ENCODE measurements at regions not wholly inside any gene's neighbourhood (a gene's known extent, or its start where the extent isn't known, plus 50 kb on each side); places are given as distances from the start of the nearest gene placed in this dataset.

DNA sequence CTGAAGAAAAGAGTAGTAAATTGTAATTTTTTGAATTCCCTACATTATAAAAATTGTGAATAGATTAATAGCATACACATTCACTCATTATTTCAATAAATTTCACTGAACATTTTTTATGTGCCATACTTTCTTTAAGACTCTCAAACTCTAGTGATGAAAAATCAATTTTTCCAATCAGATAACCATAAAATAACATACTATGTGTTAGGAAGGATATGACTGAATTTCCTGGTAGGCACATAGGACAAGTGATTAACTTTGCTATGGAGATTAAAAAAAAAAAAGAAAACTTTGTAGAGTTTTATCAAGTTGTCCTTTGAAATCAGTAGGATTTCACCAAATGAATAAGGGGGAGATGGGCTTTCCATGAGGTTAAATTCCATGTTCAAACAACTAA lies 1597.3 kb upstream of the LRRTM3 start:
- Mint-ChIP-seq H3K27me3 (no peaks in the 10 kb centered on the region), H3K27ac (no peak overlapping the region), H3K9me3 (peaks cover 6% of the 10 kb centered on the region), H3K4me1 (no peaks in the 10 kb centered on the region), H3K36me3 (no peaks in the 10 kb centered on the region), H3K4me3 (no peak overlapping the region)
- DNase-seq (ENCODE audit: low spot score in 2 of 2) = no peak
- no peak for ATAC-seq (ENCODE audit: low read depth)

DNA sequence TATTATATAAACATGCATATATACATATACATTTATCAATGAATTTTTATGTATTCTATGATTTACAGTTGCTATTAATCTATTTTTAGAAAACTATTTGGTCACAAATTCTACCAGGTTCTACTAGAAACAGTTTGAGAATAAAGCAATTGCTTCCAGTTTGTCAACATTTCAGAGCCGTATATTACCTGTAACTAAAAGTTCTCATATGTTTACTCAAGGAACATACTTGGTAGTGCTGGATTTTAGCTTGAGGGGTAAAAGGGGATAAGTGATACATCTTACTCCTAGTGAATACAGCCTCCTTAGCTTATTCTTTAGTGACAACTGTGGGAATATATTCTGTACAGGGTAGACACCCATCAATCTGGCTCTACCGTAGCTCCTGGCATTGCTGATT lies 1590.5 kb upstream of the LRRTM3 start:
- DNase-seq (ENCODE audit: low spot score in 2 of 2) (no peak), ATAC-seq (ENCODE audit: low read depth) (no peak)
- H3K27me3 Mint-ChIP-seq = no peaks in the 10 kb centered on the region
- no peaks in the 10 kb centered on the region for H3K4me1 Mint-ChIP-seq
- no peaks in the 10 kb centered on the region for H3K9me3 Mint-ChIP-seq
- no peaks in the 10 kb centered on the region for H3K36me3 Mint-ChIP-seq
- H3K4me3 Mint-ChIP-seq = no peak overlapping the region
- H3K27ac Mint-ChIP-seq = no peak overlapping the region

DNA sequence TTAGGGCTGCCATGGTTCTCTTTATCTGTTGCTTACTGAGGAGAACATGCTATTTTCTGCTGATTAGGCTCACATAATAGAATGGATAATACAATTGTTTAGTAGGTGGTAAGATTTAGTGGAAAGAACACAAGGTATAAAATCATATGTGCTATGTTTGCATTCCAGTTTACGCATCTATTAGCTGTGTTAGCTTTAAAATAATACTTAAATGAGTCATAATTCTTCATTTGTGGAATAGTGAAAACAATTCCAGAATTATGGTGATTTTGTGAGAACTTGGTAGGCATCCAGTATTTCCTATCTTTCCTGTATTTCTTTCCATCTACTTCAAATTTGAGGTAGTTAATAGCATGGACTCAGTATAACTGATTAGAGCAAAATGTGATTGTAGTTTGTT lies 1585.5 kb upstream of the LRRTM3 start:
- Mint-ChIP-seq H3K9me3 (no peaks in the 10 kb centered on the region), H3K4me3 (no peak overlapping the region), H3K36me3 (no peaks in the 10 kb centered on the region), H3K27me3 (no peaks in the 10 kb centered on the region), H3K4me1 (no peaks in the 10 kb centered on the region), H3K27ac (no peak overlapping the region)
- DNase-seq (ENCODE audit: low spot score in 2 of 2) (no peak), ATAC-seq (ENCODE audit: low read depth) (no peak)

DNA sequence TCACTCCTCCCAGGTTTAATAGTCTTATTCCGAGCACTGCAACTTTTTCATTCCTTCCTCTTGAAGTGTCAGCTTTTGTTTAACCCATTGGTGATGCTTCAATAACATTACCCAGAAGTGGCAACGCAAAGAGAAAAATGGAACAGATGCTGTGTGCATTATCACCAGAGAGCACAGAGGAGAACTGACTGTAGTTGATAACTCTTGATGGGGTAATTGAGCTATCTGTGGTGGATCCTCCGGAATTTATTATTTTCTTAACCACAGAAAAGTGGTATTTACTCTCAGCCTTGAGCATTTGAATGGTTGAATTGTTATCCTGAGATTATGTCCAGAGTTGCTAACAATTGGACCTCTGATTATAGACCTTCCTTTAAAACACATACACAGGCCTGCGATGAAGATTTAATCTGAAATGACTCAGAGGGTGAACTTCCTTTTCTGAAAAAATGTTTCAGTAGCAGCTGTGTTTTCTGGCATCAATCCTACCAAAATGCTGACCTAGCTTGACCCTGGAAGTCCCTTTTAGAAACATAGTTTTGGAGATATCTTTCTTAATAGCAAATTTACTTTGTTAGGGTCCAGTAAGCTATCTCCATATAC lies 1584.4 kb upstream of the LRRTM3 start:
- DNase-seq (ENCODE audit: low spot score in 2 of 2) (no peak), ATAC-seq (ENCODE audit: low read depth) (no peak)
- no peak overlapping the region for H3K4me3 Mint-ChIP-seq
- H3K9me3 Mint-ChIP-seq = no peaks in the 10 kb centered on the region
- H3K27me3 Mint-ChIP-seq = no peaks in the 10 kb centered on the region
- H3K36me3 Mint-ChIP-seq = no peaks in the 10 kb centered on the region
- no peaks in the 10 kb centered on the region for H3K4me1 Mint-ChIP-seq
- no peak overlapping the region for H3K27ac Mint-ChIP-seq

DNA sequence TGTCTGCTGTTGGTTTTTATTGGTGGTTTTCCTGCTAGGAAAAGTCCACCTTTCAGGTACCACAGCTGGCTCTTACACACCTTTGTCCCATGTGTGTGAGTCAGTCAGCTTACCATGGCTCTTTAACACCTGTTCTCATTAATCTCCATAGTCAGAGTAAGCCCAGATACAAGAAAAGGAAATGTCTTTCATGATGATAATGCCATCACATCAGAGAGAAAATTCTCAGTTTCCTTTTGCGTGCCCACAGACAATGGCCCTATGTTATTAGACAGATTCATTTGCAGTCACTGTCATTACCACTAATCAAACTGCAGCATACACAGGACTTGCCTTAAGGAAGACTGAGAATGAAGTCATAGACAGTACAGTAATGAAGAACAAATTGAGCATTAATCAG lies 1583.6 kb upstream of the LRRTM3 start:
- H3K9me3 Mint-ChIP-seq = no peaks in the 10 kb centered on the region
- DNase-seq (ENCODE audit: low spot score in 2 of 2) = no peak
- no peak overlapping the region for H3K4me3 Mint-ChIP-seq
- H3K36me3 Mint-ChIP-seq = no peaks in the 10 kb centered on the region
- no peaks in the 10 kb centered on the region for H3K27me3 Mint-ChIP-seq
- H3K4me1 Mint-ChIP-seq = no peaks in the 10 kb centered on the region
- H3K27ac Mint-ChIP-seq = no peak overlapping the region
- ATAC-seq (ENCODE audit: low read depth) = no peak

DNA sequence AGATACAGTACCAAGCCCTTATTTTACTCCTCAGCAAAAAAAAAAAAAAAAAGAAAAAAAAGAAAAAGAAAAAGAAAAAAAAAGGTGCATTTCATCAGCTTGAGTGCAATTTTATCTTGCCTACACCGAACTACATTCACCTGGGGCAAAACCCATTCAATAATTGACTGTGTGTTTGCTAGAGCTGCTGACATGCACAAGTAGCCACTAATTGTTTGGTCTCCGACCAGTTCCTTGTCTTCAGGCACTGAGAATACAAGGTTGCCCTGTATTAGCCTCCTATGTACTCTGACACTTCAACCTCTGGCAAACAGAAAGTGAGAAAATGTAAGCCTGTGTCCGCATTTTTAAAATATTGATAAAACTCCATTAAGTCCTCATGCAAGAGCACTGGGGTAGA lies 1579.4 kb upstream of the LRRTM3 start:
- Mint-ChIP-seq H3K27me3 (no peaks in the 10 kb centered on the region), H3K4me1 (no peaks in the 10 kb centered on the region), H3K4me3 (no peak overlapping the region), H3K9me3 (peaks cover 3% of the 10 kb centered on the region), H3K36me3 (no peaks in the 10 kb centered on the region), H3K27ac (no peak overlapping the region)
- ATAC-seq (ENCODE audit: low read depth) = no peak
- no peak for DNase-seq (ENCODE audit: low spot score in 2 of 2)

DNA sequence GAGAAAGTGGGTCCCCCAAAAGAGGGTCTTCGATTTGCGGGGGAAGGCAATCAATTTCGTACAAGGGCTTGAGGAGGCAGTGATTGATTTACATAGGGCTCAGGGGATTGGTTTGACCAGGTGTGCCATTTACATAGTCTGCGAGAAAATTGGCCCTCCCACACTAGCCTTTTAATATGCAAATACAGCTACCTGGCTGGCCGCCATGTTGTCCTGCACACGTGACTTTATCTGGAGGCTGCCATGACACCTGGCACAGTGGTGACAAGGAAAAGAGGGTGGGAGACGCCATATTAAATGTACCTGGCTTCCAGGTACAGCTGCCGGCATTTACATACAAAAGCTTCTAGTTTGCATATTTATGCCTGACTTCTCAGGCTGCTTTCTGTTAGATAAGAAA lies 1577.2 kb upstream of the LRRTM3 start:
- H3K27me3 Mint-ChIP-seq = no peaks in the 10 kb centered on the region

DNA sequence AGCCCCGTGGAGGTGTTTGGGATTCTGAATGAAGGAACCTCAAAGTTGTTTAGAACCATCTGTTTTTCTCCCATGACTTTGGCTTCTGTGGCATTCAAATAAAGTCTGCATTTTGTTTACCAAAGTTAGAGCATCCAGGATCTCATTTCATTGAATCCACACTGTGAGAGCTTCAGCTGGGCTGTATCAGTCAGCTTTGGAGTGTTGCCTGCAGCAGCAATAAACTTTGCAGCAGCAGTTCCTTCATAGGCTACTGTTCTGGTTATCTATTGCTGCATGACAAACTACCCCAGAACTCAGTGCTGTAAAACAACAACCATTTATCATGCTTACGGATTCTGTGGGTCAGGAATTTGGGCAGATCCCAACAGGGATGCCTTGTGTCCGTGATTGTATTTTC lies 1575.2 kb upstream of the LRRTM3 start:
- H3K27me3 Mint-ChIP-seq = no peaks in the 10 kb centered on the region
- no peak for ATAC-seq (ENCODE audit: low read depth)

More for the DNA sequence above, 1577.2 kb upstream of the LRRTM3 start:
- Mint-ChIP-seq H3K36me3 (no peaks in the 10 kb centered on the region), H3K9me3 (peaks cover 4% of the 10 kb centered on the region), H3K27ac (no peak overlapping the region), H3K4me1 (no peaks in the 10 kb centered on the region), H3K4me3 (no peak overlapping the region)
- DNase-seq (ENCODE audit: low spot score in 2 of 2) (no peak), ATAC-seq (ENCODE audit: low read depth) (no peak)

DNA sequence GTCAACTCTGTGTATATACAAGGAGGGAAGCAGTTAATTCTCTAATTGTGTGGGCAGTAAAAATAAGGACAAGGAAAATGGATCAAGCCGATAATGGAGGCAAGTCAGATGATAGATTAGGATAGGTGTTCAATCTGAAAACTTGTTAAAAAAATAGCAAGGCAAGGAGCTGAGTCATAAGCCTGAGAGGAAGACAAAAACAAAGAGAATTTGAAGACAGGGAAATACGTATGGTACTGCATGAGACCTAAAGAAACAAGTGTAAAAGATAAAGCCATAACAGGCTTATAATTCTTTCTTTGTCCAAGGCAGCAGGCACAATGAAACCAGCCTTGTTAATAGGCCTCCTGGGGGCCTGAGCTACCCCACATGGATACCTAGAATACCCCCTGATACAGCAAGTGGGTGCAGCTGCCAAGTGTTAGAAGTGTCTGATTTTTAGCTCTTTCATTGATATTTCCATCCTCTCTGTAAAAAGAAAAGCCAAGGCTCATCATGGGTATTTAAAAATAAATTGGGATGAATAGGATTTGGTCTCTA lies 1570.6 kb upstream of the LRRTM3 start:
- no peaks in the 10 kb centered on the region for H3K4me1 Mint-ChIP-seq
- H3K36me3 Mint-ChIP-seq = no peaks in the 10 kb centered on the region
- DNase-seq (ENCODE audit: low spot score in 2 of 2) = no peak
- H3K27ac Mint-ChIP-seq = no peak overlapping the region
- H3K9me3 Mint-ChIP-seq = peaks cover 8% of the 10 kb centered on the region
- no peaks in the 10 kb centered on the region for H3K27me3 Mint-ChIP-seq
- ATAC-seq (ENCODE audit: low read depth) = no peak
- H3K4me3 Mint-ChIP-seq = no peak overlapping the region

More for the DNA sequence above, 1575.2 kb upstream of the LRRTM3 start:
- Mint-ChIP-seq H3K4me3 (no peak overlapping the region), H3K4me1 (no peaks in the 10 kb centered on the region), H3K27ac (no peak overlapping the region), H3K36me3 (no peaks in the 10 kb centered on the region), H3K9me3 (peaks cover 7% of the 10 kb centered on the region)
- no peak for DNase-seq (ENCODE audit: low spot score in 2 of 2)

DNA sequence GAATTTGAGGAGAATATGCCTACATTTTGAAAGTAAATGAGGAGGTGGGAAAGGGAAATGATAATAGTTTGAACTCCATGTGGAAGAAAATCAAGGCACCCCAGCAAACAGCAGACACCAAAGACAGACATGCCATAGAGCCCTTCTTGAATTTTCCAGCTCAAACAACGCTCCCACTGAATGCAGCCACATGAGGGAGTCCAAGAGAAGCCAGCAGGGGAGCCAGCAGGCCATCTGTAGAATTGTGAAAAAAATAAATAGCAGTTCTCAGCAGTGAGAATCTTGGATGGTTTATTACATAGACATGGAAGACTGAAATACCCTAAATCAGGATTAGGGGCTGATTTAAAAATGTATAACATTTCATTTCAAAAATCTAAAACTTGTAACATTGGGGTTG lies 1567.3 kb upstream of the LRRTM3 start:
- no peak for ATAC-seq (ENCODE audit: low read depth)
- Mint-ChIP-seq H3K27ac (no peak overlapping the region), H3K27me3 (no peaks in the 10 kb centered on the region), H3K9me3 (peaks cover 10% of the 10 kb centered on the region), H3K4me1 (no peaks in the 10 kb centered on the region), H3K36me3 (no peaks in the 10 kb centered on the region), H3K4me3 (no peak overlapping the region)
- DNase-seq (ENCODE audit: low spot score in 2 of 2) = no peak

DNA sequence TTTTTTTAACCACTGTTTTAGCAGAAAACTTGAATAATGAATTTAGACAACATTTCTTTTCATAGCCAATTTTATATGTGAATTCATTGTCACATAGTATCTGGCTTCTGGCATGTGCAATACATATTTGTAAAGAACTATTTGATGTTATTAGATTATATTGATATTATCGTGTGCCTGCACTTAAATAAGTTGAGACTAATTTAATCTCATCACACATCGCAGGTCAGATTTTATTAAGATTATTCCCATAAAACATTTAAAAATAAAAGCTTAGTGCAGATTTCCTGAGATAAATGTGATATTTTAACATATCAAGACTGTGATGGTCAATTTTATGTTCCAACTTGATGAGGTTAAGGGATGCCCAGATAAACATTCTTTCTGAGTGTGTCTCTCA lies 1565.3 kb upstream of the LRRTM3 start:
- Mint-ChIP-seq H3K9me3 (peaks cover 10% of the 10 kb centered on the region), H3K4me3 (no peak overlapping the region), H3K36me3 (no peaks in the 10 kb centered on the region), H3K4me1 (no peaks in the 10 kb centered on the region), H3K27me3 (no peaks in the 10 kb centered on the region), H3K27ac (no peak overlapping the region)
- no peak for DNase-seq (ENCODE audit: low spot score in 2 of 2)
- ATAC-seq (ENCODE audit: low read depth) = no peak

DNA sequence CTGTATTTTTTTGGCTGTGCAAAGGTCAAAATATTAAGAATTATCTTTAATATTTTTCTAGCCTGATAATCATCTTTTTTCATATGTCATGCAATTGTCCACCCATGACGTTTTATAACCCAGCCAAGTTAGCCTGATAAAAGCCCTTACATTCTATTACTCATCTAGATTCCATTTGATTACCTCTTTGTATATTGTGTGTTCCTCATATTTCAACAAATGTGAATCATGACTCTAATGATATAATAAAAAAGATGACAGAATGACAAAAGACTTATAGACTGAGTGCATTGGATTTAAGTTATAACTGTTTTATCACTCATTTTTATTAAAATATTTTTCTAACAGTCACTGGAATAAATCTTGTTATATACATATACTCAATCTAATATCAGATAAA lies 1560.0 kb upstream of the LRRTM3 start:
- Mint-ChIP-seq H3K36me3 (no peaks in the 10 kb centered on the region), H3K4me1 (no peaks in the 10 kb centered on the region), H3K27me3 (no peaks in the 10 kb centered on the region)

DNA sequence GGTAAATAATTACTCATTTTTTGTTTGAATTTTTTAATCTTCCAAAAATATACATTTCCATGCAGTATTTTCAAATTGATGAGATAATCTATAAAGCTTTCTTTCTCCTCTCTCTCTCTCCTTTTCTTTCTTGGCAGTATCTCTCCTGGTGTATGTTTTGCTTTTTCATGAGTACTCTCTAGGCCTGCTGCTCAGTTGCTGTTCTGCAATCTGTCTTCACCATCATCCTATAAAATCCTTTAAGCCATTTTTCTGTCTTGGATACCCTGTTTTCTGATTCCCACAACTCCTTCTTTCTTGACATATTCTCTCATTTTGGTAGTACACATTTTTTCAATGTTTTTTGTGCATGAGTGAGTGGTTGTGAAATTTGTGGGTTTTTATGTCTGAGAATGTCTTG lies 1558.1 kb upstream of the LRRTM3 start:
- H3K4me3 Mint-ChIP-seq = no peak overlapping the region
- H3K36me3 Mint-ChIP-seq = no peaks in the 10 kb centered on the region
- no peaks in the 10 kb centered on the region for H3K4me1 Mint-ChIP-seq
- DNase-seq (ENCODE audit: low spot score in 2 of 2) = no peak
- H3K27me3 Mint-ChIP-seq = no peaks in the 10 kb centered on the region
- no peak overlapping the region for H3K27ac Mint-ChIP-seq
- no peak for ATAC-seq (ENCODE audit: low read depth)
- peaks cover 4% of the 10 kb centered on the region for H3K9me3 Mint-ChIP-seq

More for the DNA sequence above, 1560.0 kb upstream of the LRRTM3 start:
- DNase-seq (ENCODE audit: low spot score in 2 of 2) = no peak
- ATAC-seq (ENCODE audit: low read depth) = no peak
- peaks cover 6% of the 10 kb centered on the region for H3K9me3 Mint-ChIP-seq
- H3K4me3 Mint-ChIP-seq = no peak overlapping the region
- no peak overlapping the region for H3K27ac Mint-ChIP-seq

DNA sequence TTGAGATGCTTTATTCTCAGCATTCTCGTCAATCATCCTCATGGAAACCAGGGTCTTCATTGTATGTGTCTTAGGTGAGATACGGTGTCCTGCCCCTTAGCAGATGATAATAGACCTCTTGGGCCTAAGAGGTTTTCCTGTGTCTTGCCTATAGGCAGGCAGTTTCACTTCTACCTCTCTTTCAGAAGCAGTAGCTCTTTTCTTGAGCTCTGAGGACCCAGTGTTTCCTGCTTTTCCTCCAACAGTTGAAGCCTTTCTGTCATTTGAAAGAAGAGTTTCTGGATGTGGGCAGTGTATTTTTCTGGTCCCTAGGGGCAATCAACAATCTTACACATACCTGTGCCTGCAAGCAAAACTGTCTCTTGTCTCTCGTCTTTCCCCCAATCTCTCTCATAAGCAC lies 1550.3 kb upstream of the LRRTM3 start:
- ATAC-seq (ENCODE audit: low read depth) = no peak
- no peaks in the 10 kb centered on the region for H3K27me3 Mint-ChIP-seq
- peaks cover 3% of the 10 kb centered on the region for H3K9me3 Mint-ChIP-seq
- no peaks in the 10 kb centered on the region for H3K4me1 Mint-ChIP-seq
- H3K36me3 Mint-ChIP-seq = no peaks in the 10 kb centered on the region
- no peak overlapping the region for H3K27ac Mint-ChIP-seq
- H3K4me3 Mint-ChIP-seq = no peak overlapping the region
- no peak for DNase-seq (ENCODE audit: low spot score in 2 of 2)

DNA sequence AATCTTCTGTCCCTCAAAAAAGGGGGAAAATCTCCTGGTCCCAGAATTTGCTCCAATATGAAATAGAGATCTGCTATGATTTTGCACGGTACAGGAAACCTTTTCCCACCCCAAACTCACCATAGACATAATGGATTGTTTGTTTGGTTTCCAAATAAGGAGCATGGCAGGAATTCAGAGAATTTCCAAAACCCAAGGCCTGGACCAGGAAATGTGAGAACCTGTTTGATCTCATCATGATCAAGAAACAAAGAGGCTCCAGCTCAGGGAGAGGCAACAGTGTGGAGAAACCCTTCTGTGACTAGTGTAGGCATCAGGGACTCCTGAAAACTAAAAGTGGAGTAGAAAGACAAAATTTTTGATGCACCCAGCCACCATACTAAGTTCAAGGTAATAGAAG lies 1548.1 kb upstream of the LRRTM3 start:
- H3K36me3 Mint-ChIP-seq = no peaks in the 10 kb centered on the region
- H3K9me3 Mint-ChIP-seq = peaks cover 4% of the 10 kb centered on the region
- no peak overlapping the region for H3K4me3 Mint-ChIP-seq
- ATAC-seq (ENCODE audit: low read depth) = no peak
- no peaks in the 10 kb centered on the region for H3K27me3 Mint-ChIP-seq
- no peak overlapping the region for H3K27ac Mint-ChIP-seq
- no peaks in the 10 kb centered on the region for H3K4me1 Mint-ChIP-seq
- DNase-seq (ENCODE audit: low spot score in 2 of 2) = no peak
